Vagina (tissue), 2 donors: ENCODE measurements at regions not wholly inside any gene's neighbourhood (a gene's known extent, or its start where the extent isn't known, plus 50 kb on each side); places are given as distances from the start of the nearest gene placed in this dataset.

Experiments used
- CTCF ChIP-seq, 3 experiments: fragments of 450-650 bp in 2 of 3; fragments of 200-600 bp in 1 of 3; sonication (generic) in 1 of 3; IDR thresholded peaks; one replicate each; pipeline ENCODE4 v1.5.1; 2017 to 2019; ENCODE audit warnings: antibody characterized with exemption in 3 of 3, mild to moderate bottlenecking in 2 of 3, moderate library complexity in 2 of 3
- POLR2A ChIP-seq, 2 donors: fragments of 450-650 bp; IDR thresholded peaks; one replicate each; pipeline ENCODE4 v1.6.1; 2017; ENCODE audit warnings: antibody characterized with exemption in 2 of 2, mild to moderate bottlenecking in 2 of 2, moderate library complexity in 2 of 2
- POLR2AphosphoS5 ChIP-seq, 2 donors: sonication (generic); formaldehyde crosslinking; IDR thresholded peaks; one replicate each; pipeline ENCODE4 v1.9.0; 2017; ENCODE audit warnings: antibody characterized with exemption in 2 of 2, mild to moderate bottlenecking in 2 of 2, low read depth in 1 of 2; ENCODE audit not compliant: insufficient read depth in 1 of 2

GRCh38 chr4:67035986-67036385, 509.3 kb downstream of the CENPC start:
- TF ChIP-seq CTCF (IDR thresholded peaks at IDR 0.05) (no peak), POLR2A (IDR thresholded peaks at IDR 0.05) (no peak), POLR2AphosphoS5 (IDR thresholded peaks at IDR 0.05; ENCODE audit: insufficient read depth in 1 of 2, low read depth in 1 of 2) (no peak)
